ENCODE measurements at regions not wholly inside any gene's neighbourhood (a gene's known extent, or its start where the extent isn't known, plus 50 kb on each side); places are given as distances from the start of the nearest gene placed in this dataset.

DNA sequence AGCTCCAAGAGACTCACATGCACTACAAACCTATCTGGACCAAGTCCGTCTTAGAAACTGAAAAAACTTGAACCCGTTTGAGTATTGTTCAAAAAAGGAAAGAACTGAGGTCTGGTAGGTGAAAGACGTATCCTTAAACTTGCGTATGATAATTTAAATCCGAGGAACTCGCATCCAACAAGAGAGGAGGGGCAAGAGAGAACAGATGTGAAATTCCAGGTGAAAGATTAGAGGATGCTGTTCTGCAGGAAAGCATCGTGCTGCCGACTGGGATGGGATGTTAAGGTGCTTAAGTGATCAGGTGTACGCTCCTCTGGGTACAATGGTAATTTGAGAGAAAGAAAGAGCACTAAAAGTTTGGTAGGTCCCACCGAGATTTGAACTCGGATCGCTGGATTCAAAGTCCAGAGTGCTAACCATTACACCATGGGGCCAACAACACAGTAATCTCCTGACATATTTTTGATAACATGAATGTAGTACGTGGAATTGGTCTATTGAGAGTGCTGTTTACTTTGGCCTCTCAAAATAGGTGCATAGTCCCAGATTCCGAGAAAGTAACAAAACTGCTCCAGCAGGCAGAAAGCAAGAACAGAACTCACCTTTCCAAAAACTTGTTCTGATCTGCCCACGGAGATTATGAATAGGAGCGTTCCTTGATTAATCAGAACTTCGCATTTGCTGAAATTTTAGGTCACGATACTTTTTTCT, 53.5 kb upstream of the BTN3A2 start:
- H3K4me3 ChIP-seq (ENCODE audit: low read depth, low read length): peak overlapping the region; percentile 67
- TF ChIP-seq, protein P1, sequence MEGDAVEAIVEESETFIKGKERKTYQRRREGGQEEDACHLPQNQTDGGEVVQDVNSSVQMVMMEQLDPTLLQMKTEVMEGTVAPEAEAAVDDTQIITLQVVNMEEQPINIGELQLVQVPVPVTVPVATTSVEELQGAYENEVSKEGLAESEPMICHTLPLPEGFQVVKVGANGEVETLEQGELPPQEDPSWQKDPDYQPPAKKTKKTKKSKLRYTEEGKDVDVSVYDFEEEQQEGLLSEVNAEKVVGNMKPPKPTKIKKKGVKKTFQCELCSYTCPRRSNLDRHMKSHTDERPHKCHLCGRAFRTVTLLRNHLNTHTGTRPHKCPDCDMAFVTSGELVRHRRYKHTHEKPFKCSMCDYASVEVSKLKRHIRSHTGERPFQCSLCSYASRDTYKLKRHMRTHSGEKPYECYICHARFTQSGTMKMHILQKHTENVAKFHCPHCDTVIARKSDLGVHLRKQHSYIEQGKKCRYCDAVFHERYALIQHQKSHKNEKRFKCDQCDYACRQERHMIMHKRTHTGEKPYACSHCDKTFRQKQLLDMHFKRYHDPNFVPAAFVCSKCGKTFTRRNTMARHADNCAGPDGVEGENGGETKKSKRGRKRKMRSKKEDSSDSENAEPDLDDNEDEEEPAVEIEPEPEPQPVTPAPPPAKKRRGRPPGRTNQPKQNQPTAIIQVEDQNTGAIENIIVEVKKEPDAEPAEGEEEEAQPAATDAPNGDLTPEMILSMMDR (IDR thresholded peaks at IDR 0.05; ENCODE audit: low read depth, low read length): no peak

DNA sequence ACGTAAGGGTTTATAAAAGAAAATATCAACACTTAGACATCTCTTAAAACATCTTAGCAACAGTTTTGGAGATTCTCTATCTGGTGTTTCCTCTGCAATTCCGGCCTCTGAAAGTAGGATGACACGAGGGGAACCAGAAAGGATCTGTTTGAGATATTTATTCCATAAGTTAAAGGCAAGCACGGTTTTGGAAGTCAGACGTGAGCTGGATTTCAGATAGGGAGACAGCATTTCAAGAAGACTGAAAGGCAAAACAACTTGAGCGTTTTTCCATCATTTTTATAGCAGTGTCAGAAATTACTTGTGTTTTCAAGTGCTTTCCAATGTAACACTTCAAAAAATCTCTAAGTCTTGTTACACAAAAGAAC, 52.9 kb upstream of the BTN3A2 start:
- TF ChIP-seq, protein P1 (IDR thresholded peaks at IDR 0.05; ENCODE audit: low read depth, low read length): no peak
- peak overlapping the region; percentile 67 for H3K4me3 ChIP-seq (ENCODE audit: low read depth, low read length)

DNA sequence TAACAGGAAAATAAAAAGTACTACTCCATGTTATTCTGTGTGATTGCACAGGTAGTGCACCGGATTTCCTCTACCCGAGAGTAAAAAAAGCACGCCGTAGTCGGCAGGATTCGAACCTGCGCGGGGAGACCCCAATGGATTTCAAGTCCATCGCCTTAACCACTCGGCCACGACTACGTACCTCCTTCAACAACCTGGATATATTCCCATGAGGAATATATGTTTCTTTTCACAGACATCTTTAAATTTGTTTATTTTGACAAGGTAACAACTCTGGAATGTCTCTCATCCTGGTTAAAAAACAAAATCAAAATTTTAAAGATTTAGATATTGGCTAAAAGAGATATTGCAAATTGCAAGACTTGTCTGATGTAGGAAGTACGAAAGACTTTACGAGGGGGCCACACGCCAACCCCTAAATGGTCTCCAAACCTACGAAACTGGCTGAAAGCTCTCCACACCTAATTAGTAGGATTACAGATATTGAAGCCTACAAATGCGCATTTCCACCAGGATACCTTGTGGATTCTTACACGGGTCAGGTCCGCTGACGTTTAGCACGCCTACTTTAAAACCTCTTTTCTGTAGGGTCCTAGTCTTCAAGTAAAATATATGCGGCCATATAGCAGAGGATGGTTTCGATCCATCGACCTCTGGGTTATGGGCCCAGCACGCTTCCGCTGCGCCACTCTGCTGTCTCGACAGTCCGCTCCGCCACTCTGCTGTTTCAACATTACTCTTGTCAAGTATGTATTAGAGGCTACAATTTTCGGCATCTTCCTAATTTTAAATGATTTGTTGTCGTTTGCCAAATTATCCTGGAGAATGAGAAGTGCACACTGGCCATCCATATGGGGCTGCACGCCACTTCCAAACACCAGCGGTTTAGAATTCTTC, 52.2 kb upstream of the BTN3A2 start:
- peak overlapping the region; percentile 67 for H3K4me3 ChIP-seq (ENCODE audit: low read depth, low read length)
- TF ChIP-seq, protein P1 (IDR thresholded peaks at IDR 0.05; ENCODE audit: low read depth, low read length): no peak
